OCI-LY3 (cell line): ENCODE measurements at regions not wholly inside any gene's neighbourhood (a gene's known extent, or its start where the extent isn't known, plus 50 kb on each side); places are given as distances from the start of the nearest gene placed in this dataset.
"Not testable (repeated sequence)": the region's sequence is repeated elsewhere in the genome, so short reads cannot be mapped to it uniquely, and the experiment has no call there.

Source experiments
- H2AFZ ChIP-seq: fragments of 200-600, 300-600 bp; shearing (Covaris generic); 2 replicates; pipeline ENCODE4 v1.6.0; 2014; ENCODE audit warnings: antibody characterized with exemption, low read depth, low read length
- H3K27ac ChIP-seq: fragments of 200-600, 300-600 bp; sonication (generic); 2 replicates; pipeline ENCODE4 v1.5.1; 2014; ENCODE audit warnings: mild to moderate bottlenecking, low read length, moderate library complexity, mixed read lengths
- H3K27me3 ChIP-seq: fragments of 200-600, 300-600 bp; sonication (generic); 2 replicates; pipeline ENCODE4 v1.6.1; 2014; ENCODE audit warnings: low read depth, low read length, mixed read lengths
- H3K36me3 ChIP-seq: fragments of 200-600, 300-600 bp; sonication (generic); replicated peaks from 2 replicates; pipeline ENCODE3; 2014; ENCODE audit warnings: low read depth, low read length, mixed read lengths
- H3K4me1 ChIP-seq: fragments of 300-600, 200-600 bp; sonication (generic); 2 replicates; pipeline ENCODE4 v1.6.1; 2014; ENCODE audit warnings: low read length, mixed read lengths
- H3K4me2 ChIP-seq: fragments of 200-600, 300-600 bp; sonication (generic); 2 replicates; pipeline ENCODE4 v1.6.1; 2014; ENCODE audit warnings: low read length, mixed read lengths
- H3K4me3 ChIP-seq: fragments of 300-600, 200-600 bp; sonication (generic); 2 replicates; pipeline ENCODE4 v1.5.1; 2014; ENCODE audit warnings: antibody characterized with exemption, mild to moderate bottlenecking, low read length, moderate library complexity
- H3K79me2 ChIP-seq: fragments of 300-600, 200-600 bp; shearing (Covaris generic); 2 replicates; pipeline ENCODE4 v1.6.1; 2014; ENCODE audit warnings: mild to moderate bottlenecking, low read length, mixed read lengths
- H3K9ac ChIP-seq: fragments of 300-600, 200-600 bp; shearing (Covaris generic); 2 replicates; pipeline ENCODE4 v1.6.0; 2014; ENCODE audit warnings: mild to moderate bottlenecking, low read length, moderate library complexity
- H3K9me3 ChIP-seq: fragments of 200-600, 300-600 bp; shearing (Covaris generic); 2 replicates; pipeline ENCODE4 v1.6.1; 2014; ENCODE audit warnings: low read length, mixed read lengths; ENCODE audit not compliant: insufficient read depth
- H4K20me1 ChIP-seq: fragments of 200-600, 300-600 bp; sonication (generic); 2 replicates; pipeline ENCODE4 v1.6.1; 2016; ENCODE audit warnings: low read length, mixed read lengths; ENCODE audit not compliant: insufficient read depth
- EZH2phosphoT487 ChIP-seq: fragments of 200-600 bp; shearing (Covaris generic); IDR thresholded peaks from 2 replicates; pipeline ENCODE4 v1.6.1; 2018; ENCODE audit warnings: antibody characterized with exemption, mixed run types, low read depth
- TF ChIP-seq, protein P1 (sequence below): fragments of 200-600, 300-600 bp; sonication (generic); IDR thresholded peaks from 2 replicates; pipeline ENCODE4 v1.5.1; 2014; ENCODE audit warnings: antibody characterized with exemption, low read length, low read depth

DNA sequence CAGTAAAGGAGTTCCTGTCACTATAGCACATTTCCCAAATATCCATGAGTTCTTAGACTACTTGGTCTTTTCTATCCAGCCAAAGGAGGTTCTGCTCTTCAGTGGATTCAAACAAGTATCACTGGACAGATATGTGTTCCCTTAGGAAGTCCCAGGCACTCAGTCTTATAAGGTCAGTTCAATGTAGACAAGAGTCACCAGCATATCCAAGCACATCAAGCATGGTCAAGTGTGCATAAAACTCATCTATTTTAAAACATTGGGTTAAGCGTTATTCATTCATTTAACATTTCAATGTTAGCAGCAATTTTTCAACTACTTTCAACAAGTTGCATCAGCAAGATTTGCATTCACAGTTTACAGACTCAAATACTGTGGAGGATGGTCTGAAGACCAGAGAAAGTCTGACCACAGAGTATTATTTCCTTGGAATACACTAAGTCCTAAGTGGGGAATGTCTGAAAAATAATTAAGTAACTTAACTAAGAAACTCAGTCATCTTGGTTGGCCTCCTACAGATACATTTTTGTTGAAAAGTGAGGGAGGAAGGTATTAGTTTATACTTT lies 630.5 kb upstream of the IGFBP7 start:
- no peak for TF ChIP-seq EZH2phosphoT487
- TF ChIP-seq, protein P1, sequence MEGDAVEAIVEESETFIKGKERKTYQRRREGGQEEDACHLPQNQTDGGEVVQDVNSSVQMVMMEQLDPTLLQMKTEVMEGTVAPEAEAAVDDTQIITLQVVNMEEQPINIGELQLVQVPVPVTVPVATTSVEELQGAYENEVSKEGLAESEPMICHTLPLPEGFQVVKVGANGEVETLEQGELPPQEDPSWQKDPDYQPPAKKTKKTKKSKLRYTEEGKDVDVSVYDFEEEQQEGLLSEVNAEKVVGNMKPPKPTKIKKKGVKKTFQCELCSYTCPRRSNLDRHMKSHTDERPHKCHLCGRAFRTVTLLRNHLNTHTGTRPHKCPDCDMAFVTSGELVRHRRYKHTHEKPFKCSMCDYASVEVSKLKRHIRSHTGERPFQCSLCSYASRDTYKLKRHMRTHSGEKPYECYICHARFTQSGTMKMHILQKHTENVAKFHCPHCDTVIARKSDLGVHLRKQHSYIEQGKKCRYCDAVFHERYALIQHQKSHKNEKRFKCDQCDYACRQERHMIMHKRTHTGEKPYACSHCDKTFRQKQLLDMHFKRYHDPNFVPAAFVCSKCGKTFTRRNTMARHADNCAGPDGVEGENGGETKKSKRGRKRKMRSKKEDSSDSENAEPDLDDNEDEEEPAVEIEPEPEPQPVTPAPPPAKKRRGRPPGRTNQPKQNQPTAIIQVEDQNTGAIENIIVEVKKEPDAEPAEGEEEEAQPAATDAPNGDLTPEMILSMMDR = no peak
- no peak overlapping the region for H3K4me3 ChIP-seq

DNA sequence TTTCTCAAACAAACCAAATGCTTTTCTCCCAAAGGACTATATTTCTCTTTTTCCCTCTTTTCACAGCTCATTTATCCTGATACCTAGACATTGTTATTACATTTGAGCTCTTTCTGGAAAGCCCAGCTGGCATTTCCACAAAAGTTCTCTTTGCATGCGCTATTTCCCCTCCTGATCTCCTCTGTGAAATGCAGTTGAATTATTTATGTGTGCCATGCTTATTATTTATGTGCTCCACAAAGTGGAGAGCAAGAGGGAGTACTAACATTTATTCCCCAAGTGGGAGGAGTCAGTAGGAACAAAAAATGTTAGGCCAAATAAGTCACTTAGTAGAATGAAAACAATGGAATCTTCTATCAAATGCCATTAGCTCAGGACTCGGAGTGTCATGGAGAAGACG lies 626.6 kb upstream of the IGFBP7 start:
- Histone ChIP-seq H3K27ac (no peak overlapping the region), H3K4me1 (no peaks in the 10 kb centered on the region), H3K79me2 (no peaks in the 10 kb centered on the region), H3K27me3 (no peaks in the 10 kb centered on the region), H3K4me3 (no peak overlapping the region), H2AFZ (no peak overlapping the region), H3K9me3 (no peaks in the 10 kb centered on the region), H4K20me1 (no peaks in the 10 kb centered on the region), H3K36me3 (no peaks in the 10 kb centered on the region), H3K4me2 (no peak overlapping the region), H3K9ac (no peak overlapping the region)
- TF ChIP-seq, protein P1 = no peak
- TF ChIP-seq EZH2phosphoT487 = no peak

More for the DNA sequence above, 630.5 kb upstream of the IGFBP7 start:
- no peaks in the 10 kb centered on the region for H3K79me2 ChIP-seq
- H3K9ac ChIP-seq = no peak overlapping the region
- no peaks in the 10 kb centered on the region for H4K20me1 ChIP-seq
- no peaks in the 10 kb centered on the region for H3K27me3 ChIP-seq
- H3K4me2 ChIP-seq = no peak overlapping the region
- no peaks in the 10 kb centered on the region for H3K9me3 ChIP-seq
- no peaks in the 10 kb centered on the region for H3K4me1 ChIP-seq
- H3K36me3 ChIP-seq = no peaks in the 10 kb centered on the region
- H3K27ac ChIP-seq = no peak overlapping the region
- no peak overlapping the region for H2AFZ ChIP-seq

DNA sequence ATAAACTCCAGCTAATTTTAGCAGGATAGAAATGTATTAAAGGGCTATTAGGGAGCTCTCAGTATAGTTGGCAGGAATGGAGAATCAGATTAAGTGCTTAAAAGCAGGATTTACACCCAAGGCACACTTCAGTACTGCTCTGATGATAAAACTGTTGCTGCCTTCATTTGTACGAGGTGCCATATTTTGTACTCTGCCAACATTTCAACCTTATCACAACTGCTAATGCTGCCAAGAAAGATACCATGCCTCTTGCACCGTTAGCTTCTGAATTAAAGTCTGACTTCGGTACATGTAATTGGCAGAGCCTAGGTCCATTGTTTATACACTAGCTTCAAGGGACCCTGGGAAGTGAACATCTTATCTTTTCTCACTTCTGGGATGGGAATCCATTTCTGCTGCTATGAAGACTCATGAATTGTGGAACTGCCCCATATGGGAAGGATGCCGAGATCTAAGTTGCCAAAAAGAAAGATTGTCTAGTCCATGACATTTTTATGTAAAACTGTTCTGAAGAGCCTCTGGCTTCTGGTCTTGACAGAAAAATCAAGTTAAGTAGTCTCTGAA lies 624.0 kb upstream of the IGFBP7 start:
- H3K79me2 ChIP-seq = no peaks in the 10 kb centered on the region
- H3K4me1 ChIP-seq = no peaks in the 10 kb centered on the region
- no peak for TF ChIP-seq EZH2phosphoT487
- TF ChIP-seq, protein P1 = no peak
- no peaks in the 10 kb centered on the region for H3K9me3 ChIP-seq
- no peak overlapping the region for H2AFZ ChIP-seq
- no peaks in the 10 kb centered on the region for H4K20me1 ChIP-seq
- H3K4me2 ChIP-seq = no peak overlapping the region
- H3K36me3 ChIP-seq = no peaks in the 10 kb centered on the region
- H3K27ac ChIP-seq = no peak overlapping the region
- no peak overlapping the region for H3K4me3 ChIP-seq
- H3K9ac ChIP-seq = no peak overlapping the region
- no peaks in the 10 kb centered on the region for H3K27me3 ChIP-seq

DNA sequence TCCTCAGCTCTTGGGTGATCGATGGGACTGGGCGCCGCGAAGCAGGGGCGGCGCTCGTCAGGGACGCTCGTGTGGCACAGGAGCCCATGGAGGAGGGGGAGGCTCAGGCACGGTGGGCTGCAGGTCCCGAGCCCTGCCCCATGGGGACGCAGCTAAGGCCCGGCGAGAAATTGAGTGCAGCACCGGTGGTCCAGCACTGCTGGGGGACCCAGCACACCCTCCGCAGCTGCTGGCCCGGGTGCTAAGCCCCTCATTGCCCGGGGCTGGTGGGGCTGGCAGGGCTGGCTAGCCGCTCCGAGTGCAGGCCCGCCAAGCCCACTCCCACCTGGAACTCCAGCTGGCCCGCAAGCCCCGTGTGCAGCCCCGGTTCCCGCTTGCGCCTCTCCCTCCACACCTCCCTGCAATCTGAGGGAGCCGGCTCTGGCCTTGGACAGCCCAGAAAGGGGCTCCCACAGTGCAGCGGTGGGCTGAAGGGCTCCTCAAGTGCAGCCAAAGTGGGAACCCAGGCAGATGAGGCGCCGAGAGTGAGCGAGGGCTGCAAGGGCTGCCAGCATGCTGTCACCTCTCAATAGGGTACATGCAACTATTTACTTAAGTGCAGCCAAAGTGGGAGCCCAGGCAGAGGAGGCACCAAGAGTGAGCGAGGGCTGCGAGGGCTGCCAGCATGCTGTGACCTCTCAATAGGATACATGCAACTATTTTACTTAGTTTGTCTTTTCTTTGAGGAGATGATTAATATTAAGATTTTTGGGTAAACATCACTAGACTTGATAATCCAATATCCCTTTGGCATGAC lies 619.8 kb upstream of the IGFBP7 start:
- not testable (repeated sequence) for H2AFZ ChIP-seq, H4K20me1 ChIP-seq, H3K27me3 ChIP-seq, H3K4me2 ChIP-seq, H3K27ac ChIP-seq, H3K9ac ChIP-seq, H3K4me3 ChIP-seq, H3K4me1 ChIP-seq, H3K79me2 ChIP-seq, H3K36me3 ChIP-seq, H3K9me3 ChIP-seq
